ENCODE measurements at regions not wholly inside any gene's neighbourhood (a gene's known extent, or its start where the extent isn't known, plus 50 kb on each side); places are given as distances from the start of the nearest gene placed in this dataset.
"Not testable (repeated sequence)": the region's sequence is repeated elsewhere in the genome, so short reads cannot be mapped to it uniquely, and the experiment has no call there.

GRCh38 chr3:75502769-75503756, 161.1 kb upstream of the FRG2C start:
- peak; percentile 46 for TF ChIP-seq CTCF (IDR thresholded peaks at IDR 0.05; ENCODE audit: control insufficient read depth, extremely low read depth, insufficient read depth)
- peak; percentile 27 for DNase-seq (ENCODE audit: low read depth)
- not testable (repeated sequence) for H3K4me3 ChIP-seq (ENCODE audit: low read depth, low read length)

- TF ChIP-seq CTCF (IDR thresholded peaks at IDR 0.05; ENCODE audit: control insufficient read depth, extremely low read depth, insufficient read depth) = no peak
- no peak overlapping the region for H3K4me3 ChIP-seq (ENCODE audit: low read depth, low read length)
- no peak for DNase-seq (ENCODE audit: low read depth)
Measured at GRCh38 chr3:75506603-75507002, 157.5 kb upstream of the FRG2C start.

GRCh38 chr3:75507956-75508355, 156.2 kb upstream of the FRG2C start:
- not testable (repeated sequence) for DNase-seq (ENCODE audit: low read depth); H3K4me3 ChIP-seq (ENCODE audit: low read depth, low read length)

- not testable (repeated sequence) for H3K4me3 ChIP-seq (ENCODE audit: low read depth, low read length); DNase-seq (ENCODE audit: low read depth)
Measured at GRCh38 chr3:75527657-75528056, 136.5 kb upstream of the FRG2C start.

- TF ChIP-seq CTCF (IDR thresholded peaks at IDR 0.05; ENCODE audit: control insufficient read depth, extremely low read depth, insufficient read depth) = peak; percentile 38
- H3K4me3 ChIP-seq (ENCODE audit: low read depth, low read length) = not testable (repeated sequence)
- peak; percentile 35 for DNase-seq (ENCODE audit: low read depth)
Measured at GRCh38 chr3:75552095-75552494, 112.0 kb upstream of the FRG2C start.

GRCh38 chr3:75564427-75564826, 99.7 kb upstream of the FRG2C start:
- DNase-seq (ENCODE audit: low read depth); H3K4me3 ChIP-seq (ENCODE audit: low read depth, low read length): not testable (repeated sequence)

- DNase-seq (ENCODE audit: low read depth); H3K4me3 ChIP-seq (ENCODE audit: low read depth, low read length): not testable (repeated sequence)
Measured at GRCh38 chr3:75572303-75572702, 91.8 kb upstream of the FRG2C start.

- H3K4me3 ChIP-seq (ENCODE audit: low read depth, low read length); DNase-seq (ENCODE audit: low read depth): not testable (repeated sequence)
Measured at GRCh38 chr3:75579091-75579490, 85.0 kb upstream of the FRG2C start.

GRCh38 chr3:75579536-75579935, 84.6 kb upstream of the FRG2C start:
- not testable (repeated sequence) for DNase-seq (ENCODE audit: low read depth); H3K4me3 ChIP-seq (ENCODE audit: low read depth, low read length)

GRCh38 chr3:75579981-75580782, 83.9 kb upstream of the FRG2C start:
- TF ChIP-seq CTCF (IDR thresholded peaks at IDR 0.05; ENCODE audit: control insufficient read depth, extremely low read depth, insufficient read depth) = peak; percentile 72
- DNase-seq (ENCODE audit: low read depth) = not testable (repeated sequence)
- H3K4me3 ChIP-seq (ENCODE audit: low read depth, low read length) = peak overlapping the region; percentile 42

- not testable (repeated sequence) for DNase-seq (ENCODE audit: low read depth); H3K4me3 ChIP-seq (ENCODE audit: low read depth, low read length)
Measured at GRCh38 chr3:75582536-75582935, 81.6 kb upstream of the FRG2C start.

- H3K4me3 ChIP-seq (ENCODE audit: low read depth, low read length); DNase-seq (ENCODE audit: low read depth): not testable (repeated sequence)
Measured at GRCh38 chr3:75583116-75583515, 81.0 kb upstream of the FRG2C start.

GRCh38 chr3:75587695-75588094, 76.4 kb upstream of the FRG2C start:
- not testable (repeated sequence) for DNase-seq (ENCODE audit: low read depth); H3K4me3 ChIP-seq (ENCODE audit: low read depth, low read length)

- not testable (repeated sequence) for H3K4me3 ChIP-seq (ENCODE audit: low read depth, low read length); DNase-seq (ENCODE audit: low read depth)
Measured at GRCh38 chr3:75590382-75590781, 73.7 kb upstream of the FRG2C start.

All from LNCaP clone FGC (cell line).